Astrocyte (in vitro differentiated cells and primary cell): ENCODE measurements at regions not wholly inside any gene's neighbourhood (a gene's known extent, or its start where the extent isn't known, plus 50 kb on each side); places are given as distances from the start of the nearest gene placed in this dataset.

Experiments
- CTCF ChIP-seq: IDR thresholded peaks from 2 replicates; pipeline ENCODE4 v1.5.1; 2011; ENCODE audit warnings: low read depth, mild to moderate bottlenecking, inconsistent platforms, low read length, moderate library complexity; ENCODE audit not compliant: insufficient read depth
- EZH2 ChIP-seq: IDR thresholded peaks from 2 replicates; pipeline ENCODE4 v1.6.1; 2012; ENCODE audit warnings: mild to moderate bottlenecking, low read length, inconsistent platforms; ENCODE audit not compliant: insufficient read depth

DNA sequence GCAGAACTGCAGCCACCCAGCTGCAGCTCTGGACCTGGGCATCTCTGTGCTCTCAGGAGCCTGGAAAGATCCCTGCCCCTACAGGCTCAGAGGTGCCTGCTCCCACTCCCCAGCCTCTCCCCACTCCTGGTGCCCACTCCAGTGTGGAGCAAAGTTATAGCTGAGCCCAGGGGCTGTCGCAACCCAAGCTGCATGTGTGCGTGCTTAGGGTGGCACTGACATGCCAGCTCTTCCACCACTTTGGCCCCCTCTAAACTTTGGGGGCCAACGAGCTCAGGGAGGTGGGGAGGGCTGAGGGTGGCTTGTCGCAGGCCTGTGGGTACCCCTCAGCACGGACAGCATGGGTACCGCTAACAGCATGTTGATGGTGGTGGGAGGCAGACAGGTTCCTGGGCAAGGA, 126.3 kb upstream of the FHL2 start:
- TF ChIP-seq EZH2 (no peak), CTCF (no peak)
